ENCODE measurements at regions not wholly inside any gene's neighbourhood (a gene's known extent, or its start where the extent isn't known, plus 50 kb on each side); places are given as distances from the start of the nearest gene placed in this dataset.

GRCh38 chr1:182139496-182139895 is 78.0 kb upstream of the ZNF648 start:
- Histone ChIP-seq H3K27ac (ENCODE audit: insufficient read depth, low read length) (no peak overlapping the region), H3K4me2 (ENCODE audit: extremely low read depth, insufficient read depth, low read length) (no peak overlapping the region), H3K36me3 (ENCODE audit: control insufficient read depth, insufficient read depth, low read length) (no peaks in the 10 kb centered on the region), H3K9me3 (ENCODE audit: control insufficient read depth, insufficient read depth, low read depth, low read length) (no peaks in the 10 kb centered on the region), H3K79me2 (ENCODE audit: control insufficient read depth, insufficient read depth, low read length) (no peaks in the 10 kb centered on the region), H4K20me1 (ENCODE audit: control insufficient read depth, extremely low read depth, insufficient read depth, low read length) (no peaks in the 10 kb centered on the region), H3K27me3 (ENCODE audit: control insufficient read depth, insufficient read depth, low read length) (no peaks in the 10 kb centered on the region), H3K4me3 (replicated peaks in 1 of 4; ENCODE audit: control extremely low read depth in 1 of 4, insufficient read depth in 1 of 4, low read depth in 3 of 4, low read length in 4 of 4) (no peak overlapping the region), H3K9ac (ENCODE audit: insufficient read depth, low read length) (no peak overlapping the region), H3K4me1 (ENCODE audit: control insufficient read depth, extremely low read depth, insufficient read depth, low read length) (peaks cover 4% of the 10 kb centered on the region), H2AFZ (ENCODE audit: low read length) (no peak overlapping the region)
- DNase-seq (ENCODE audit: low read depth in 2 of 2) = no peak
- TF ChIP-seq CTCF (conservative IDR thresholded peaks at IDR 0.05 in 1 of 2, IDR thresholded peaks at IDR 0.05 in 1 of 2; ENCODE audit: low read depth in 1 of 2, low read length in 2 of 2) (no peak), EZH2 (IDR thresholded peaks at IDR 0.05; ENCODE audit: low read length, missing control alignments) (no peak)

- no peak for DNase-seq (ENCODE audit: low read depth in 2 of 2)
- TF ChIP-seq CTCF (conservative IDR thresholded peaks at IDR 0.05 in 1 of 2, IDR thresholded peaks at IDR 0.05 in 1 of 2; ENCODE audit: low read depth in 1 of 2, low read length in 2 of 2) = no peak
- no peak for TF ChIP-seq EZH2 (IDR thresholded peaks at IDR 0.05; ENCODE audit: low read length, missing control alignments)
- Histone ChIP-seq H3K27me3 (ENCODE audit: control insufficient read depth, insufficient read depth, low read length) (no peaks in the 10 kb centered on the region), H3K27ac (ENCODE audit: insufficient read depth, low read length) (no peak overlapping the region), H3K4me1 (ENCODE audit: control insufficient read depth, extremely low read depth, insufficient read depth, low read length) (no peaks in the 10 kb centered on the region), H3K9ac (ENCODE audit: insufficient read depth, low read length) (no peak overlapping the region), H3K36me3 (ENCODE audit: control insufficient read depth, insufficient read depth, low read length) (no peaks in the 10 kb centered on the region), H4K20me1 (ENCODE audit: control insufficient read depth, extremely low read depth, insufficient read depth, low read length) (no peaks in the 10 kb centered on the region), H2AFZ (ENCODE audit: low read length) (no peak overlapping the region), H3K9me3 (ENCODE audit: control insufficient read depth, insufficient read depth, low read depth, low read length) (no peaks in the 10 kb centered on the region), H3K79me2 (ENCODE audit: control insufficient read depth, insufficient read depth, low read length) (no peaks in the 10 kb centered on the region), H3K4me2 (ENCODE audit: extremely low read depth, insufficient read depth, low read length) (no peak overlapping the region), H3K4me3 (replicated peaks in 1 of 4; ENCODE audit: control extremely low read depth in 1 of 4, insufficient read depth in 1 of 4, low read depth in 3 of 4, low read length in 4 of 4) (no peak overlapping the region)
Observed at GRCh38 chr1:182137546-182137945, 76.0 kb upstream of the ZNF648 start.

- Histone ChIP-seq H3K27me3 (ENCODE audit: control insufficient read depth, insufficient read depth, low read length) (no peaks in the 10 kb centered on the region), H3K4me2 (ENCODE audit: extremely low read depth, insufficient read depth, low read length) (no peak overlapping the region), H2AFZ (ENCODE audit: low read length) (no peak overlapping the region), H3K4me1 (ENCODE audit: control insufficient read depth, extremely low read depth, insufficient read depth, low read length) (no peaks in the 10 kb centered on the region), H3K9me3 (ENCODE audit: control insufficient read depth, insufficient read depth, low read depth, low read length) (no peaks in the 10 kb centered on the region), H4K20me1 (ENCODE audit: control insufficient read depth, extremely low read depth, insufficient read depth, low read length) (no peaks in the 10 kb centered on the region), H3K36me3 (ENCODE audit: control insufficient read depth, insufficient read depth, low read length) (no peaks in the 10 kb centered on the region), H3K4me3 (replicated peaks in 1 of 4; ENCODE audit: control extremely low read depth in 1 of 4, insufficient read depth in 1 of 4, low read depth in 3 of 4, low read length in 4 of 4) (no peak overlapping the region), H3K27ac (ENCODE audit: insufficient read depth, low read length) (no peak overlapping the region), H3K79me2 (ENCODE audit: control insufficient read depth, insufficient read depth, low read length) (no peaks in the 10 kb centered on the region), H3K9ac (ENCODE audit: insufficient read depth, low read length) (no peak overlapping the region)
- TF ChIP-seq EZH2 (IDR thresholded peaks at IDR 0.05; ENCODE audit: low read length, missing control alignments) (no peak), CTCF (conservative IDR thresholded peaks at IDR 0.05 in 1 of 2, IDR thresholded peaks at IDR 0.05 in 1 of 2; ENCODE audit: low read depth in 1 of 2, low read length in 2 of 2) (no peak)
- no peak for DNase-seq (ENCODE audit: low read depth in 2 of 2)
Observed at GRCh38 chr1:182135946-182136345, 74.4 kb upstream of the ZNF648 start.
